ENCODE measurements at regions not wholly inside any gene's neighbourhood (a gene's known extent, or its start where the extent isn't known, plus 50 kb on each side); places are given as distances from the start of the nearest gene placed in this dataset.

DNA sequence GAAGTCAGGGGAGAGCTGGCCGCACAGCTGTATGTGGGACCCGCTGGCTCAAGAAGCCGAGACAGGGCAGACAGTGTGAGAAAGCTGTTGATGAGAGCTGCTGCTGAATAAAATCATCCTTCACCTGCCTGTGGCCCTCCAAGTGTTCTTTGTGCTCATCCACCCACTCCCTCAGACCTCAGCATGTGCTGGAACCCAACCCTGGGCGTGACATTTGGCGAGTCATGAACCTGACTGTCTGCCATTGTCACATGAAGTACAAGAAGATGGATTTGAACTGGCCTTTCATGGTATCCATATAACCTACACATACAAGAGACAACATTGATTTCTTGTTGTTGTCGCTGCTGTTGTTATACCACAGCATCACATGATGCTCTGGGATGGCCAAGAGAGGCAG is 139.7 kb upstream of the PLCXD3 start:
- TF ChIP-seq ZFX (IDR thresholded peaks at IDR 0.05; ENCODE audit: borderline replicate concordance) = no peak
- TF ChIP-seq, protein P1, sequence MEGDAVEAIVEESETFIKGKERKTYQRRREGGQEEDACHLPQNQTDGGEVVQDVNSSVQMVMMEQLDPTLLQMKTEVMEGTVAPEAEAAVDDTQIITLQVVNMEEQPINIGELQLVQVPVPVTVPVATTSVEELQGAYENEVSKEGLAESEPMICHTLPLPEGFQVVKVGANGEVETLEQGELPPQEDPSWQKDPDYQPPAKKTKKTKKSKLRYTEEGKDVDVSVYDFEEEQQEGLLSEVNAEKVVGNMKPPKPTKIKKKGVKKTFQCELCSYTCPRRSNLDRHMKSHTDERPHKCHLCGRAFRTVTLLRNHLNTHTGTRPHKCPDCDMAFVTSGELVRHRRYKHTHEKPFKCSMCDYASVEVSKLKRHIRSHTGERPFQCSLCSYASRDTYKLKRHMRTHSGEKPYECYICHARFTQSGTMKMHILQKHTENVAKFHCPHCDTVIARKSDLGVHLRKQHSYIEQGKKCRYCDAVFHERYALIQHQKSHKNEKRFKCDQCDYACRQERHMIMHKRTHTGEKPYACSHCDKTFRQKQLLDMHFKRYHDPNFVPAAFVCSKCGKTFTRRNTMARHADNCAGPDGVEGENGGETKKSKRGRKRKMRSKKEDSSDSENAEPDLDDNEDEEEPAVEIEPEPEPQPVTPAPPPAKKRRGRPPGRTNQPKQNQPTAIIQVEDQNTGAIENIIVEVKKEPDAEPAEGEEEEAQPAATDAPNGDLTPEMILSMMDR (IDR thresholded peaks at IDR 0.05) = no peak
